GM13977 (cell line): ENCODE measurements at regions not wholly inside any gene's neighbourhood (a gene's known extent, or its start where the extent isn't known, plus 50 kb on each side); places are given as distances from the start of the nearest gene placed in this dataset.
"Not testable (repeated sequence)": the region's sequence is repeated elsewhere in the genome, so short reads cannot be mapped to it uniquely, and the experiment has no call there.

ENCODE experiments used
- DNase-seq: peaks from one replicate; pipeline ENCODE4 v3.0.0; 2012; ENCODE audit warnings: low spot score
- in situ Hi-C: fragments of 300-500 bp; cut with MboI; formaldehyde crosslinking; loops from one replicate; pipeline ENCODE4 v1.12.0; 2022; ENCODE audit warnings: low sequenced_read_pairs, low pct_unique_long_range_greater_than_20kb, mixed read lengths, inconsistent platforms; ENCODE audit not compliant: unreplicated experiment

DNA sequence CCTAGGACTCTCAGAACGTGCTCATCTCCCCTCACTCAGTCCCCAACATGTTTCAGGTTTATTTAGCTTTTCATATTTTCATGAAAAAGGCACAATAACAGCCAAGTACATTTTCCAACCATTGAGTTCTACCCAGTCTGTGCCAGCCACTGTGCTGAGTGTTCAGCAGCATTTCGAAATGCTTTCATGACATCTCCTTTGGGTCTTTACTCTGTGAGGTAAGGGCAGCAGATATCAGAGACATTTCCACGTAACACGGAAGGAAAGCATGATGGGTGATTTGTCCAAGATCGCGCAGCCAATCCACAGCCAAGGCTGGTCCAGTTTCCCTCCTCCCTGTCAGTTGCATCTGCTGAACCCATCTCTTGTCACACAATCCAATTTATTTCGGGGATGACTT lies 192.6 kb upstream of the IRF2BP2 start:
- DNase-seq, in situ Hi-C loops: not testable (repeated sequence)

DNA sequence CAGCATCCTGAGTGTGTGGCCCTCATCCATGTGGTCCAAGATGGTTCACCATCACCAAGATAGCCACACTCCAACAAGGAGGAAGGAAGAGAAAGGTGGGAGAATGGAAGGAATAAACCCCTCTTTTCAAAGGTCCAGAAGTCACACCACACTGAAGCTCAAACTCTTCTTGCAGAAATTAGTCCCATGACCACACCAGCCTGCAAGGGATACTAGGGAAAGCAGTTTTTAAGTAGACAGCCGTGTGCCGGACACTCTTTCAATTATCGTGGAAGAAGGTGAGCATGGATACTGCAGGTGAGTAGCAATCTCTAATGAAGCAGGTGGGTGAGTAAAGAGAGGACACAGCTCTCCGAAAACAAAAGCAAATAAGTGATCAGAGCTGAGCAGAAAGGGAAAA lies 191.7 kb upstream of the IRF2BP2 start:
- DNase-seq, in situ Hi-C loops: not testable (repeated sequence)

DNA sequence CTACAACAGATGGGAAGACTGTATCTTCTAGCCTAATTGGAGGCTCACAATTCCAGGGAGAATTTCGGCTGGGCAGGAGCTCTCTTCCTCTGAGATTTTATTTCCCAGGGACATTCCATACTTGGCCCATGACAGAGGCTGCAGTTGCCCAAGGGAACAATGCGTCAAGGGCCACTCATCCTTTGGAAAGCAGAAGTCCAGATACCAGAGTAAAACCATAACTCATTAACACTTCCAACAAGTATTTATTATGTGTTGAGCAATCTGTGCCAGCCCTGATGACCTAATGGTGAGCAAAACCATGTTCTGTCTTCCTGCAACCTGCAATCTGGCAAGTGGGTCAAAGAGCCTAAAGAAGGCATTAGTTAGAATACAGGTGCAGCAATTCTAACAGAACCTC lies 191.2 kb upstream of the IRF2BP2 start:
- DNase-seq, in situ Hi-C loops: not testable (repeated sequence)

DNA sequence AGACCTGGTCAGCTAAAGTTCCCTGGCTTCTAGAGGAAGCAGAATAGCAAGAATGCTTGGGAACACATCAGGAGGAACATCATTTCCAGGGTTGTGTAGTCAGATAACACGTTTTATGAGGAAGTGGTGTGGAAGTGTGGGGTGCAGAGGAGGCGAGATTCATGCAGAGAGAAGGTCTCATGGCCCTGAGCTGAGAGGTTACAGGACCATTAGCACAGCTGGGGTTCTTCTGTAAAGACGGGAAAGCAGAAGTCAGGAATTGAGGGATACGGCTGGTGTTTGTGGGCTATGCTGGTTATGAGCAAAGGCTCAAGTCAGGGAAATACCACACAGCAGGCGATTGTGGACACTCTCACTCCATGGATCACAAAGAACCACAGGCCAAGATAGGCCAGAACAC lies 190.6 kb upstream of the IRF2BP2 start:
- in situ Hi-C loops, DNase-seq: not testable (repeated sequence)

DNA sequence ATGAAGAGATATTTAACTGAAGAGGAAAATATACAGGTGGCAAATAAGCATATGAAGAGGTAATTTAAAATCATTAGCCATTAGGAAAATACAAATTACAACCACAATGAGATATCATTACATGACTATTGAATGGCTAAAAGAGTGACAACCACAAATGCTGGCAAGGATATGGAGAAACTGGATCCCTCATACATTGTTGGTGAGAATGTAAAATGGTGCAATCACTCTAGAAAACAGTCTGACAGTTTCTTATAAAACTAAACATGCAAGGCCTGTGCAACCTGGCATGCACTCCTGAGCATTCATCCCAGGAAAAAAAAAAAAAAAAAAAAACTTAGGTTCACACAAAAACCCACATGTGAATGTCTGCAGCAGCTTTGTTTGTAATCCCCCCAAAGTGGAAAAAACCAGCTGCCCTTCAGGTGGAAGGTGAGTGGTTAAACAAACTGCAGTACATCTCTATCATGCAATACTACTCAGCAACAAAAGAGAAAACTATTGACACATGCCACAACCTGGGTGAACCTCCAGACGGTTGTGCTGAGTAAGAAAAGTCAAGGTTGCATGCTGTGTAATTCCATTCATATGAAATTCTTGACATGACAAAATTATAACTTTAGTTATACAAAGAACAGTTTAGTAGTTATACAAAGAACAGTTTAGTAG lies 189.2 kb upstream of the IRF2BP2 start:
- DNase-seq, in situ Hi-C loops: not testable (repeated sequence)

DNA sequence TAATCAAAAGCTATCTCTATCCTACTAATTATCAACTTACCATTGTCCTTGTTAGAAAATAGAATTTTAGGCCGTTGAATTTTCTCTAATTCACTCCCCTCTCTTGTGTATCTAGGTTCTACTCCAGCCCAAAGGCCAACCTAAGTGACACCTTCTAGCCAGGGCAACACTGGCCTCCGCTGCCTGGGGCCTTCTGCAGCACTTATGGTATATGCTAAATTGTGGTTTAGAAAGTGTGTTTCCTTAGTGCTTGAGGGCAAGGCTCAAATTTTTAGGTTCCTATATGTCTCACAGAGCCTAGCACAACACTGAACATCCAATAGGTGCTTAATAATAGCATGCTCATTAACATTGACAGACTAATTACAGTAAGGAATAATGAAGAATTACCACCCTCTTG lies 187.2 kb upstream of the IRF2BP2 start:
- in situ Hi-C loops, DNase-seq: not testable (repeated sequence)

DNA sequence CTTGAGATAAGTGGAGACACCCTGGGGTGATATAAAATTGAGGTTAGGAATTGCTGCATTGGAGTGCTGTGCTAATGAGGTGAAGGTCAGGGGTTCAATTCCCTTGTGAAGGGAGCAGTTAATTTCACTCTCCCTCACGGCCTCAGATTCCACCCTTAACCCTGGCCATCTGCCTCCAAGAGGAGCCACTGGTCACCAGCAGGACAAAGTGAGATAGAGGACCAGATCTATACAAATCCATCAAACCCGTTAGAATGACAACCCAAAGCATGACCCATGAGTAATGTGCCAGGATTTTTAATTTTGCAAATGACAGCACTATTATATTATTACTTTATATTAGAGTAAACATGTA lies 186.4 kb upstream of the IRF2BP2 start:
- in situ Hi-C loops, DNase-seq: not testable (repeated sequence)

DNA sequence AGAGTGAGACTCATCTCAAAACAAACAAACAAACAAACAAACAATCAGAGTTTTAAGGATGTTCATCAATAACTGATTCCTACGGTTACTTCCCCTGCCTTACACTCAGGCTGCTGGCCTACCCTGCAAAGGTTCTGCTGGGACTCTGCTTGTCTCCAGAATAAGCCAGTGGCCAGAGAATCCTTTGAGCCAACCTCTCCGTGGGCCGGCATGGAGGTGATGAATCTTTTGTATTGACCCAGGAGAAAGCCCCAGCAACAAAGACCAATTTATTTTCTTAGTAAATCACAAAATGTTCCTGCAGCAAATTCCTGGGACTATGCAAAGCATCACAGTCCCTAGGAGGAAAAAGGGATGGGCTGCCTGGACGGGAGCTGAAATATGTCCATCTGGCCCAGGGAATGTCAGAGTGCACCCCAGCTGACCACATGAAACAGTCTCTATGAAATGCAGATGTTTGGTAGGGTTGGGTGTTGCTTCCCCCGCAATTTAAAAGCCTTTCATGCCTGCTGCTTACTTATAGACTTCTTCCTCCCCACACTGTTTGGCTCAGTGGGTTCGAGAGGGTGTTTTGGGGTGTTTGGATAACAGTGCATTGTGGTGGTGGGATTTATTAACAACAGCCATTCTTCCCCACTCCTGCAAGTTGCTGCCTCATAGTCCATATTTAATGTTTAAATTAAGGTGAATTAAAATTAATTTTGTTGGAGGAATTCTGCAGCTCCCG lies 185.9 kb upstream of the IRF2BP2 start:
- DNase-seq, in situ Hi-C loops: not testable (repeated sequence)

DNA sequence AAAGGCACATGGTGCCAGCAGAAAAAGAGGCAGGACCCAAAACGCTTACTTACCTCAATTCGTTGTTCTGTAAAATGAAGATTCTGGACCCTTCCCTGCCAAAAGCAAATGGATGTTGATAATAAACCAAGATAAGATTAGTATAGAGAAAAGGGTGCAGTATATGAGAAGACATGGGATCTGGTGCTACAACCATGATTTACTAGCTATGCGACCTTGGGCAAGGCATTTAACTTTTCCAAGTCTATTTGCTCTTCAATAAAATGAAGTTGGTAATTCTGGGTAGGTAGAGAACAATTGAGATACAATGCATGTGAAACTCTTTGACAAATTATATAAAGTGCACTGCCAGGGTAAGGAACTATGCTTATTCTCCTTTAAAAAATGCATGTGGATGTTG lies 185.0 kb upstream of the IRF2BP2 start:
- DNase-seq, in situ Hi-C loops: not testable (repeated sequence)

DNA sequence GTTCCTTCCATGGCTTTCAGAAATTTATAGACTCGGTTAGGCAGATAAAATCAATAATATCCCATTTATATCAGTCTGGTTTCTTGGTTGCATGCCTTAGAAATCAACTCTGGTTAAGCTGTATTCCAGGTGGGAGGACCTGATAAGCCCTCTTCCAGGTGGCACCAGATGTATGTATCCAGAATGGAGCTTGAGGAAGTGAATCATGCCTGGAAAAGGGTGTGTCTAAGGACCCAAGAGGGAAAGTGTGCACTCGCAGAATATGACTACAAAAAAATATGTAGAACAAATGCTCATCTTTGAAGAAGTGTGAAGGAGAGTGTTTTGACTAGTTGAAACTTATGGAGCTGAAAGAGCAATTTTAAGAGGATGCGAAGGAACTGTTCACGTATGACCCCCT lies 184.5 kb upstream of the IRF2BP2 start:
- in situ Hi-C loops = not testable (repeated sequence)

DNA sequence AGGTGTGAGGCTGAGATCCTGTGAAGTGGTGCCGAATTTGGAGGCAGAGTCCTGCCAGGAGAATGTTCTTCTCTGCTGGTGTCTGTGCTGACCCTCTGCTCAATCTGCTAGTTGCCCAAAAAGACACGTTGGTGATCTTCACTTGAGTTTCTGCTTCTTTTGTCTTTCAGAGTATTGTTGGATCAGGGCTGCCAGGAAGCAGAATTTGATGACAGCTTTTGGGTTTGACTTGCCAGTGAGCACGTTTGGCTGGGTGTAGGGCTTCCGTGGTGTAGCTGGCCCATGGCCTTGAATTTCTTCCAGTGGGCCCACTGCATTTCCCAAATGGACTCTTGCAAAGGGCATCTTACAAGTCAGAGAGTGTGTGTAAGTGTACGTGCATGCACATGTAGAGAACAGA lies 183.9 kb upstream of the IRF2BP2 start:
- in situ Hi-C loops, DNase-seq: not testable (repeated sequence)

More for the DNA sequence above, 184.5 kb upstream of the IRF2BP2 start:
- not testable (repeated sequence) for DNase-seq

DNA sequence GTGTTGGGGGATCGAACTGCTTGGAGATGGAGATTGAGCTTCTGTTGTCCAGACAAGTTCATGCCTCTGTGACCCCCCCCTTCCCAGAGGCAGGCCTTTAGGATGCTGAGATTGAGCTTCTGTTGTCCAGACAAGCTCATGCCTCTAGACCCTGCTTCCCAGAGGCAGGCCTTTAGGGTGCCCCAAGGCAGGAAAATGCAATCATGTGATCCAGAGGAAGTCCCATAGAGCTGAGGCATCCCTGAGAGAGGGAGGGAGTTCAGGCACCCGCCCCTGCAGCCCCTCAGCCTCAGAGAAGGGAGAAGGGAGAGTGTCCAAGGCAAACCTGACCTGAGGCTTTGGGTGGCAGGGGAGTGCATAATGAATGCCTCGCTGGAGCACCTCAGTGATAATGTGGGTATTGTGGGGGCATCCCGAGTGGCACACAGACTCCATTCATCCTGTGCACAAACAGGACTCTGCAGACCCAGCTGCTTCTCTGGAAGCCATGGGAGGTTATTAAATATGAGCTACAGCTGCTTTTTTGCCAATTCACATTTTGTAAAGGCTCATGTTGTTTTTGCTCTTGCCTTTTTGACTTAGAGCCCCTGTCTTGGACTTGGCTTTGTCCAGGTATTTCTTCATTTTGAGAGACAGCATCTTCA lies 182.4 kb upstream of the IRF2BP2 start:
- DNase-seq, in situ Hi-C loops: not testable (repeated sequence)

DNA sequence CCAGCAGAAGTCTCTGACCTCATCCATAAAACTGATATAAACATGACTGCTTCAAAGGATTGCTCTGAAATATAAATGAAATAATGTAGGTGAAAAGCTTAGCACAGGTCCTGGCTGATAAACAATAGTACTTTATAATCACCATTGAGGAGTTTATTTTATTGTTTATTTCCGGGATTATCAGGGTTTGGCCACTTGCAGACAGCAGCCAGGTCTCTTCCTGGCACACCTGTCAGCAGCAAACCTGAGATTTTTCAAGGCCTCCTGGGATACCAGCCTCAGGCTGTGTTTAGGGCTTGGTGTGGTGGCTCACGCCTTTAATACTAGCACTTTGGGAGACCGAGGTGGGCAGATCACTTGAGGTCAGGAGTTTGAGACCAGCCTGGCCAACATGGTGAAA lies 181.6 kb upstream of the IRF2BP2 start:
- DNase-seq, in situ Hi-C loops: not testable (repeated sequence)

DNA sequence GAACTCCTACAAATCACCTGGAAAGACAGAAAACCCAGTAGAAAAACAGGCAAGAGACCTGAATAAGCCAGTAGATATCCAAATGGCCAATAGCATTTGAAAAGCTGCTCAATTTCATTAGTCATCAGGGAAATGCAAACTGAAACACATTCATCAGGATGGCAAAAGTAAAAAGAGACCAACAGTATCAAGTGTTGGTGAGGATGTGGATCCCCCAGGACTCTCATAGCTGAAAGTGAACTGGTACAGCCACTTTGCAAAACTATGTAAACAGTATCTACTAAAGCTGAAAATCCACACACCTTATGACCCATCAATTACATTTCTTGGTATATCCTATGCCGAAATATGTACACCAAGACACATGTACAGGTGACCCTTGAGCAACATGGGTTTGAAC lies 180.4 kb upstream of the IRF2BP2 start:
- in situ Hi-C loops, DNase-seq: not testable (repeated sequence)

DNA sequence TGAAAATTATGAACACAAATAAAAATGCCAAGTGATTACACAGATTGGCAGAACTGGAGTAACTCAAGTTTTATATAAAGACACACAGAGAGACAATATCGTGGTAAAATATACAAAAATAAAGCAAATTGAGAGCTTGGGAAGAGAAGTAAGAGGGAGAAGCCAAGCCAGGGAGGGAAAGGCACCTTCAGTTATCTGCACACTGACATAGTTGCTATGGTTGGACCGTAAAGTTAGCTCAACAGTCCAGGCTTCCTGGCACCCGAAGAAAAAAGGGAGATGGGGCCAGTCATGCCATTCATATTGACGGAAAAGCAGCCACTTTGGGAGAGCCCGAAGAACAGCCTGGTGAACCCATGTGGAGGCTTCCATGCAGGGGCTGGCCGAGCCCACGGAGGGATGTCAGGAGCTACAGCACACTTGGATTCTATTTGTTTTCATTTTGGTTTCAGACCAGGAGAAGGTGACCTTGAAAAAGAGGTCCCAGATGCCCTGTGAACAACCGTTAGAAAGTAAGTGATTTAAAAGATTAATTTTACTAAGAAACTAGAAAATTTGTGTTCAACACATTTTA lies 177.1 kb upstream of the IRF2BP2 start:
- DNase-seq, in situ Hi-C loops: not testable (repeated sequence)

DNA sequence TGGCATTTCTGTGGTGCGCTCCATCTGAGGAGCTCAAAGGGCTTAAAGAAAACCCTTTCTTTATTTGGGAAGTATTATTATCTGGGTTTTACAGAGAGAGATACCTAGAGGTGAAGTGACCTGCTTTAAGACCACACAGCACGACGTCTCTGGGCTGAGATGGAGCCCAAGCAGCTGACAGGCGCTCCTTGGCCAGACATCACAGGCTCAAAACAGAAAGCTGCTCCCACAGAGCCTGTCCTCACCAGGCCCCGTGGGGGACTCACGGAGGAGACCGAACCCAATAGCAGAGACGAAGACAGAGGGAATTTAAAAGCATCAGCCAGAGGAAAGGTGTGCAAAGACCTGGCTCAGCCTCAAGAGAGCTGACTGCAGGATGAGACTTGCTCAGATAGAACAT lies 175.9 kb upstream of the IRF2BP2 start:
- in situ Hi-C loops, DNase-seq: not testable (repeated sequence)

DNA sequence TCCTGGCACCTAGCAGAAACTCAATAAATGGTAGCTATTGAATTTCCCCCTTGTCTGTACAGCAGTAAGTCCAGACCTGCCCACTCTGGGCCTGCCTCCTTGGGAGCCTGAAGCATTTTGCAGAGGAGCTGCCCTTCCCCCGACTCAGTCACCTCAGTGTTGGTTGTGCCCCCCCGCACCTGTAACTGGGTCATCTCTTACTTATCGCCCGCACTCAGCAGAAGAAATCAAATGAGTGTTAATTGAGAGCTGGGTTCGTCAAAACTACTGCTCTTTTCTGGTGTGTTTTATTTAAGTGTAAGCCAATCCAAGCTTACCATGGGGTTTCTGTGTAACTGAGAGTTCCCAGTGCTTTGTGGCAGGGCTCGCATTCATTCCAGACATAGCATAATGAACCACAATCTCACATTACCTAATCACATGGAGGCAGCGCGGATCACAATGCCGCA lies 175.5 kb upstream of the IRF2BP2 start:
- in situ Hi-C loops, DNase-seq: not testable (repeated sequence)

DNA sequence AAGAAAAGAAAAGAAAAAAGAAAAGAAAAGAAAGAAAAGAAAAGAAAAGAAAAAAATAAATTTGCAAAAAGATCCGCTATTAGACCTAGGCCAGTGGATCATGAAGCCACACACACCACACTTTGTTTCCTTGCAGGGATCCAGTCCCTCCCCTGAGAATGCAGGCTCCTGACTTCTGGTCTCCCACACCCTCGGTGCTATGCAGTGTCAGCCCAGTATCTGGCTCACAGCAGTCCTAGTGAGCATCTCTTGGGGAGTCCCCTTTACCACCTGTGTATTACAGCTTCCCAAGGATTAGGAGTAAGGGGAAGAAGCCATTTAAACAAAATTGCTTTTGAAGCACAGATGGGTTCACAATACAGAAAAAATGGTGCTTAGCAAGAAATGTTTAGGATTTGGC lies 174.1 kb upstream of the IRF2BP2 start:
- in situ Hi-C loops, DNase-seq: not testable (repeated sequence)
